ENCODE measurements at regions not wholly inside any gene's neighbourhood (a gene's known extent, or its start where the extent isn't known, plus 50 kb on each side); places are given as distances from the start of the nearest gene placed in this dataset.
"Not testable (repeated sequence)": the region's sequence is repeated elsewhere in the genome, so short reads cannot be mapped to it uniquely, and the experiment has no call there.

DNA sequence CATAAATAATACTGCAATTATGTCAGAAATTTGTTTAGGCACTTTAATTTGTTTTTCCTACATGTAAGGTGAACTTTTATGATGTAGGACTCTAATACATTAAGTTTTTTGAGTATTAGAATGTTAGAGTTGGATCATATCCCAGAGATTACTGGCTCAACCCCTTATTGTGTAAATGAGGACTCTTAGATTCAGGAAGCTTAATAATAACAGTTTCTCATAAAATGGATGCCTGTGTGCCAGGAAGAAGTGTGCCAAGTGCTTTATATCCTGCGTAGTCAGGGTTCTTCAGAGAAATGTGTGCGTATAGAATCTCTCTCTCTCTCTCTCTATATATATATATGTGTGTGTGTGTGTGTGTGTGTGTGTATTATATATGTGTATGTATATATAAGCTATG, 388.5 kb downstream of the CAAP1 start:
- H3K27me3 Mint-ChIP-seq (ENCODE audit: unreplicated experiment), result no peaks in the 10 kb centered on the region
- TF ChIP-seq, protein P1, sequence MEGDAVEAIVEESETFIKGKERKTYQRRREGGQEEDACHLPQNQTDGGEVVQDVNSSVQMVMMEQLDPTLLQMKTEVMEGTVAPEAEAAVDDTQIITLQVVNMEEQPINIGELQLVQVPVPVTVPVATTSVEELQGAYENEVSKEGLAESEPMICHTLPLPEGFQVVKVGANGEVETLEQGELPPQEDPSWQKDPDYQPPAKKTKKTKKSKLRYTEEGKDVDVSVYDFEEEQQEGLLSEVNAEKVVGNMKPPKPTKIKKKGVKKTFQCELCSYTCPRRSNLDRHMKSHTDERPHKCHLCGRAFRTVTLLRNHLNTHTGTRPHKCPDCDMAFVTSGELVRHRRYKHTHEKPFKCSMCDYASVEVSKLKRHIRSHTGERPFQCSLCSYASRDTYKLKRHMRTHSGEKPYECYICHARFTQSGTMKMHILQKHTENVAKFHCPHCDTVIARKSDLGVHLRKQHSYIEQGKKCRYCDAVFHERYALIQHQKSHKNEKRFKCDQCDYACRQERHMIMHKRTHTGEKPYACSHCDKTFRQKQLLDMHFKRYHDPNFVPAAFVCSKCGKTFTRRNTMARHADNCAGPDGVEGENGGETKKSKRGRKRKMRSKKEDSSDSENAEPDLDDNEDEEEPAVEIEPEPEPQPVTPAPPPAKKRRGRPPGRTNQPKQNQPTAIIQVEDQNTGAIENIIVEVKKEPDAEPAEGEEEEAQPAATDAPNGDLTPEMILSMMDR (IDR thresholded peaks at IDR 0.05; ENCODE audit: partially characterized antibody, unreplicated experiment), result no peak
- no peak overlapping the region for H3K27ac Mint-ChIP-seq (ENCODE audit: unreplicated experiment)
- H3K4me1 Mint-ChIP-seq (ENCODE audit: low read depth, unreplicated experiment), result no peaks in the 10 kb centered on the region
- no peaks in the 10 kb centered on the region for H3K9me3 Mint-ChIP-seq (ENCODE audit: unreplicated experiment)
- no peaks in the 10 kb centered on the region for H3K36me3 Mint-ChIP-seq (ENCODE audit: unreplicated experiment)
- no peak overlapping the region for H3K4me3 Mint-ChIP-seq (ENCODE audit: unreplicated experiment)
- no peak for DNase-seq

DNA sequence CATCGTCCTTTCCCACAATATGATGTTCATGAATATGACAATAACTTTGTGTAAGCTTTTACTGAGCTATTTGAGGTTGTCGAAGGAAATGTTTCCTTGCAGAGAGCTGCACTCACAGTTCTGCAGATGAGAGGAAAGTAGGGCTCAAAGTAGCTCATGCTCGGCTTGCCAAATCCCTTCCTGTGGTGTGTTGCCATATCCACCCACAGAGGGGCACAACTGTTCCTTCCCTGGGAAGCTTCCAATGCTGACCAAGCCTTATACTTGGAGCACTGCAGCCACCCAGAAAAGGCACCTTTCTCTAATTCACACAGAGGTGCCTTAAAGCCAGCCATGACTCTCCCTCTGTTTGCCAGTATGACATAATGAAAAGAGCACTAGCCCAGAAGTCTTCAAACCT, 390.3 kb downstream of the CAAP1 start:
- Mint-ChIP-seq H3K4me3 (ENCODE audit: unreplicated experiment) (no peak overlapping the region), H3K27me3 (ENCODE audit: unreplicated experiment) (no peaks in the 10 kb centered on the region), H3K9me3 (ENCODE audit: unreplicated experiment) (no peaks in the 10 kb centered on the region), H3K36me3 (ENCODE audit: unreplicated experiment) (no peaks in the 10 kb centered on the region), H3K4me1 (ENCODE audit: low read depth, unreplicated experiment) (no peaks in the 10 kb centered on the region), H3K27ac (ENCODE audit: unreplicated experiment) (no peak overlapping the region)
- DNase-seq, result no peak
- TF ChIP-seq, protein P1 (IDR thresholded peaks at IDR 0.05; ENCODE audit: partially characterized antibody, unreplicated experiment), result no peak

DNA sequence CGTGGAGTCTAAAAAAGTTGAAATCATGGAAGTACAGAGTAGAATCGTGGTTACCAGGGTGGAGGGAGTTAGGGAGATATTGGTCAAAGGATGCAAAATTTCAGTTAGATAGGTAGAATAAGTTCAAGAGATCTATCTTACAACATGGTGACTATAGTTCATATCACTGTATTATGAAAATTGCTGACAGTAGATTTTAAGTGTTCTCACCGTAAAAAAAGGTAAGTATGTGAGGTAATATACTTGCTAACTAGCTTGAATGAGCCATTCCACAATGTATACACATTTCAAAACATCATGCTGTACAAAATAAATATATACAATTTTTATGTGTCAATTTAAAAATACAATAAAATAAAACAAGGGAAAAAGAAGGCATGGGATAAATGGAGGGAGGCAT, 392.1 kb downstream of the CAAP1 start:
- H3K36me3 Mint-ChIP-seq (ENCODE audit: unreplicated experiment), result no peaks in the 10 kb centered on the region
- H3K27me3 Mint-ChIP-seq (ENCODE audit: unreplicated experiment), result no peaks in the 10 kb centered on the region
- no peak overlapping the region for H3K4me3 Mint-ChIP-seq (ENCODE audit: unreplicated experiment)
- no peak overlapping the region for H3K27ac Mint-ChIP-seq (ENCODE audit: unreplicated experiment)
- no peak for DNase-seq
- H3K9me3 Mint-ChIP-seq (ENCODE audit: unreplicated experiment), result no peaks in the 10 kb centered on the region
- TF ChIP-seq, protein P1 (IDR thresholded peaks at IDR 0.05; ENCODE audit: partially characterized antibody, unreplicated experiment), result no peak
- H3K4me1 Mint-ChIP-seq (ENCODE audit: low read depth, unreplicated experiment), result no peaks in the 10 kb centered on the region

DNA sequence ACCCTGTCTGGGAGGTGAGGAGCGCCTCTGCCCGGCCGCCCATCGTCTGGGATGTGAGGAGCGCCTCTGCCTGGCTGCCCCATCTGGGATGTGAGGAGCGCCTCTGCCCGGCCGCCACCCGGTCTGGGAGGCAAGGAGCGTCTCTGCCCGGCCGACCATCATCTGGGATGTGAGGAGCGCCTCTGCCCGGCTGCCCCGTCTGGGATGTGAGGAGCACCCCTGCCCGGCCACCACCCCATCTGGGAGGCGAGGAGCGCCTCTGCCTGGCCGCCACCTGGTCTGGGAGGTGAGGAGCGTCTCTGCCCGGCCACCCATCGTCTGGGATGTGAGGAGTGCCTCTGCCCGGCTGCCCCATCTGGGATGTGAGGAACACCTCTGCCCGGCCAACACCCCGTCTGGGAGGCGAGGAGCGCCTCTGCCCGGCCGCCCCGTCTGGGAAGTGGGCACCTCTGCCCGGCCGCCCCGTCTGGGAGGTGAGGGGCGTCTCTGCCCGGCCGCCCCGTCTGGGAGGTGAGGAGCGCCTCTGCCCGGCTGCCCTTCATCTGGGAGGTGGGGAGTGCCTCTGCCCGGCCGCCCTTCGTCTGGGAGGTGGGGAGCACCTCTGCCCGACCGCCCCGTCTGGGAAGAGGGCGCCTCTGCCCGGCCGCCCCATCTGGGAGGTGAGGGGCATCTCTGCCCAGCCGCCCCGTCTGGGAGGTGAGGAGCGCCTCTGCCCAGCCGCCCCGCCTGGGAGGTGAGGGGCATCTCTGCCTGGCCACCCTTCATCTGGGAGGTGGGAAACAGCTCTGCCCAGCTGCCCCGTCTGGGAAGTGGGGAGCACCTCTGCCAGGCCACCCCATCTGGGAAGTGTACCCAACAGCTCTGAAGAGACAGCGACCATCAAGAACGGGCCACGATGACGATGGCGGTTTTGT, 399.7 kb downstream of the CAAP1 start:
- not testable (repeated sequence) for H3K4me1 Mint-ChIP-seq (ENCODE audit: low read depth, unreplicated experiment); H3K4me3 Mint-ChIP-seq (ENCODE audit: unreplicated experiment); H3K36me3 Mint-ChIP-seq (ENCODE audit: unreplicated experiment); H3K27ac Mint-ChIP-seq (ENCODE audit: unreplicated experiment); DNase-seq; H3K27me3 Mint-ChIP-seq (ENCODE audit: unreplicated experiment); H3K9me3 Mint-ChIP-seq (ENCODE audit: unreplicated experiment)

DNA sequence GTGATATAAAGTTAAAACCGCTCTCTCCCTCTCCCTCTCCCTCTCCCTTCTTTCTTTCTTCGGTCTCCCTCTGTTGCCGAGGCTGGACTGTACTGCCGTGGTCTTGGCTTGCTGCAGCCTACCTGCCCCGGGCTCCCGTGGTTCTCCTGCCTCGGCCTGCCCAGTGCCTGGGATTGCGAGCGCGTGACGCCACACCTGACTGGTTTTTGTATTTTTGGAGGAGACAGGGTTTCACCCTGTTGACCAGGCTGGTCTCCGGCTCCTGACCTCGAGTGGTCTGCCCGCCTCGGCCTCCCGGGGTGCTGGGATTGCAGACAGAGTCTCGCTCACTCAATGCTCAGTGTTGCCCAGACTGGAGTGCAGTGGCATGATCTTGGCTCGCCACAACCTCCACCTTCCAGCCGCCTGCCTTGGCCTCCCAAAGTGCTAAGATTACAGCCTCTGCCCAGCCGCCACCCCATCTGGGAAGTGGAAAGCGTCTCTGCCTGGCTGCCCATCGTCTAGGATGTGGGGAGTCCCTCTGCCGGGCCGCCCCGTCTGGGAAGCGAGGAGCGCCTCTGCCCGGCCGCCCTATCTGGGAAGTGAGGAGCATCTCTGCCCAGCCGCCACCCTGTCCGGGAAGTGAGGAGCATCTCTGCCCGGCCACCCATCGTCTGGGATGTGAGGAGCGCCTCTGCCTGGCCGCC, 400.5 kb downstream of the CAAP1 start:
- not testable (repeated sequence) for H3K36me3 Mint-ChIP-seq (ENCODE audit: unreplicated experiment); DNase-seq; H3K4me1 Mint-ChIP-seq (ENCODE audit: low read depth, unreplicated experiment); H3K27me3 Mint-ChIP-seq (ENCODE audit: unreplicated experiment); H3K27ac Mint-ChIP-seq (ENCODE audit: unreplicated experiment); H3K4me3 Mint-ChIP-seq (ENCODE audit: unreplicated experiment); H3K9me3 Mint-ChIP-seq (ENCODE audit: unreplicated experiment)

DNA sequence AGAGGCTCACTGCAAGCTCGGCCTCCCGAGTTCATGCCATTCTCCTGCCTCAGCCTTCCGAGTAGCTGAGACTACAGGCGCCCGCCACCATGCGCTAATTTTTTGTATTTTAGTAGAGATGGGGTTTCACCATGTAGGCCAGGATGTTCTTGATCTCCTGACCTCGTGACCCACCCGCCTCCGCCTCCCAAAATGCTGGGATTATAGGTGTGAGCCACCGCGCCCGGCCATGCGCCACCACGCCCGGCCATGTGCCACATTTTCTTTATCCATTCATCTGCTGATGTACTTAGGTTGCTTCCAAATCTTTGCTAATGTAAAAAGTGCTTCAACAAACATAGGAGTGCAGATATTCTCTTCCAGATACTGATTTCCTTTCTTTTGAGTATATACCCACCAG, 408.6 kb downstream of the CAAP1 start:
- H3K27me3 Mint-ChIP-seq (ENCODE audit: unreplicated experiment), result peaks cover 2% of the 10 kb centered on the region
- TF ChIP-seq, protein P1 (IDR thresholded peaks at IDR 0.05; ENCODE audit: partially characterized antibody, unreplicated experiment), result no peak
- H3K27ac Mint-ChIP-seq (ENCODE audit: unreplicated experiment), result no peak overlapping the region
- no peaks in the 10 kb centered on the region for H3K4me1 Mint-ChIP-seq (ENCODE audit: low read depth, unreplicated experiment)
- H3K4me3 Mint-ChIP-seq (ENCODE audit: unreplicated experiment), result no peak overlapping the region
- DNase-seq, result no peak
- H3K9me3 Mint-ChIP-seq (ENCODE audit: unreplicated experiment), result no peaks in the 10 kb centered on the region
- H3K36me3 Mint-ChIP-seq (ENCODE audit: unreplicated experiment), result no peaks in the 10 kb centered on the region

Measured in glutamatergic neuron (in vitro differentiated cells).